IMR-90 (cell line): ENCODE measurements at regions not wholly inside any gene's neighbourhood (a gene's known extent, or its start where the extent isn't known, plus 50 kb on each side); places are given as distances from the start of the nearest gene placed in this dataset.

Experiments used
- ATAC-seq: fragments of 200-7000 bp; cut with Tn5 transposase; 2 replicates; pipeline ENCODE4 v1.9.1; 2020; ENCODE audit warnings: low read depth, mild to moderate bottlenecking, moderate library complexity
- BruUV-seq: library from RNA; stranded (reverse); fragments of 400-500 nt; replicated peaks from 2 replicates; lab custom pipeline; 2021; lab: Mats Ljungman, UMichigan
- CTCF ChIA-PET: fragments of 300-600 bp; formaldehyde crosslinking; extraction: SDS; loops from one replicate; lab custom pipeline; 2021; ENCODE audit warnings: antibody characterized with exemption; lab: Yijun Ruan, JAX
- POLR2A ChIA-PET: fragments of 300-600 bp; sonication (Branson Sonifier 250); formaldehyde crosslinking; loops from one replicate; lab custom pipeline; 2022; ENCODE audit warnings: antibody characterized with exemption; ENCODE audit not compliant: unreplicated experiment; lab: Charles Lee
- DNase-seq: peaks from one replicate; pipeline ENCODE4 v3.0.0; 2013
- H2AFZ ChIP-seq: replicated peaks from 2 replicates; pipeline ENCODE3; 2013; ENCODE audit warnings: low read length, mild to moderate bottlenecking; ENCODE audit not compliant: poor library complexity
- H2AK5ac ChIP-seq: 2 replicates; pipeline ENCODE4 v1.6.1; 2013; ENCODE audit warnings: low read depth, low read length, inconsistent platforms
- H2AK9ac ChIP-seq: replicated peaks from 2 replicates; pipeline ENCODE3; 2013; ENCODE audit warnings: mild to moderate bottlenecking, low read depth, low read length, moderate library complexity; ENCODE audit not compliant: poor library complexity
- H2BK120ac ChIP-seq: 2 replicates; pipeline ENCODE4 v1.6.1; 2013; ENCODE audit warnings: low read depth, low read length, inconsistent platforms
- H2BK15ac ChIP-seq: 3 replicates; pipeline ENCODE4 v1.6.1; 2013; ENCODE audit warnings: low read depth, low read length, inconsistent platforms
- H2BK20ac ChIP-seq: 2 replicates; pipeline ENCODE4 v1.6.1; 2013; ENCODE audit warnings: low read depth, mild to moderate bottlenecking, inconsistent platforms, low read length, moderate library complexity
- H2BK5ac ChIP-seq: 2 replicates; pipeline ENCODE4 v1.6.1; 2013; ENCODE audit warnings: mild to moderate bottlenecking, low read depth, low read length, inconsistent platforms; ENCODE audit not compliant: poor library complexity, severe bottlenecking
- H3K14ac ChIP-seq: replicated peaks from 2 replicates; pipeline ENCODE4 v1.6.1; 2013; ENCODE audit warnings: low read depth, low read length, inconsistent platforms
- H3K18ac ChIP-seq: 2 replicates; pipeline ENCODE4 v1.6.1; 2013; ENCODE audit warnings: low read depth, low read length, control low read depth
- H3K23ac ChIP-seq: 2 replicates; pipeline ENCODE4 v1.6.1; 2013; ENCODE audit warnings: low read depth, low read length, inconsistent platforms
- H3K27ac ChIP-seq: 2 replicates; pipeline ENCODE4 v1.5.1; 2013; ENCODE audit warnings: mild to moderate bottlenecking, control low read depth, low read length; ENCODE audit not compliant: insufficient read depth
- H3K27me3 ChIP-seq: 2 replicates; pipeline ENCODE4 v1.6.1; 2013; ENCODE audit warnings: low read length; ENCODE audit not compliant: control insufficient read depth, insufficient read depth
- H3K36me3 ChIP-seq: 2 replicates; pipeline ENCODE4 v1.6.1; 2013; ENCODE audit warnings: low read length, mixed read lengths; ENCODE audit not compliant: control insufficient read depth, insufficient read depth
- H3K4ac ChIP-seq: 2 replicates; pipeline ENCODE4 v1.6.1; 2013; ENCODE audit warnings: low read depth, low read length, inconsistent platforms
- H3K4me1 ChIP-seq: 2 replicates; pipeline ENCODE4 v1.6.1; 2013; ENCODE audit warnings: low read length, mixed read lengths; ENCODE audit not compliant: control insufficient read depth, insufficient read depth
- H3K4me2 ChIP-seq: 2 replicates; pipeline ENCODE4 v1.6.1; 2013; ENCODE audit warnings: low read depth, mild to moderate bottlenecking, control low read depth, low read length, moderate library complexity
- H3K4me3 ChIP-seq: 2 replicates; pipeline ENCODE4 v1.5.1; 2013; ENCODE audit warnings: low read depth, mild to moderate bottlenecking, control low read depth, low read length, moderate library complexity; ENCODE audit not compliant: insufficient read depth
- H3K56ac ChIP-seq: 2 replicates; pipeline ENCODE4 v1.6.1; 2013; ENCODE audit warnings: low read length, inconsistent platforms; ENCODE audit not compliant: insufficient read depth; ENCODE audit errors: extremely low read depth
- H3K79me1 ChIP-seq, 2 experiments: 2 replicates each; pipeline ENCODE4 v1.6.1; 2013; ENCODE audit warnings: low read length in 2 of 2, inconsistent platforms in 1 of 2, low read depth in 1 of 2
- H3K9ac ChIP-seq: 2 replicates; pipeline ENCODE4 v1.6.1; 2013; ENCODE audit warnings: low read depth, low read length, control low read depth
- H3K9me1 ChIP-seq: 2 replicates; pipeline ENCODE4 v1.6.1; 2013; ENCODE audit warnings: low read length, inconsistent platforms; ENCODE audit not compliant: insufficient read depth
- H3K9me3 ChIP-seq: 2 replicates; pipeline ENCODE4 v1.6.1; 2013; ENCODE audit warnings: low read length; ENCODE audit not compliant: control insufficient read depth, insufficient read depth
- H4K20me1 ChIP-seq: 2 replicates; pipeline ENCODE4 v1.6.1; 2013; ENCODE audit warnings: low read length, inconsistent platforms; ENCODE audit not compliant: insufficient read depth
- H4K5ac ChIP-seq: 2 replicates; pipeline ENCODE4 v1.6.1; 2013; ENCODE audit warnings: mild to moderate bottlenecking, low read depth, low read length, control low read depth
- H4K8ac ChIP-seq, 2 experiments: 2 replicates each; pipeline ENCODE4 v1.6.1; 2013; ENCODE audit warnings: low read depth in 2 of 2, low read length in 2 of 2, control low read depth in 1 of 2, inconsistent platforms in 1 of 2
- H4K91ac ChIP-seq: 2 replicates; pipeline ENCODE4 v1.6.1; 2013; ENCODE audit warnings: low read depth, low read length, inconsistent platforms; ENCODE audit not compliant: insufficient read depth
- BHLHE40 ChIP-seq: fragments of 150-350 bp; IDR thresholded peaks from 2 replicates; pipeline ENCODE4 v1.6.1; 2016; ENCODE audit warnings: mild to moderate bottlenecking, low read depth, low read length
- CHD1 ChIP-seq: IDR thresholded peaks from 2 replicates; pipeline ENCODE4 v1.6.1; 2012; ENCODE audit warnings: low read depth, low read length, improper control_type of control experiment
- FOS ChIP-seq: fragments of 150-350 bp; IDR thresholded peaks from 2 replicates; pipeline ENCODE4 v1.6.1; 2016; ENCODE audit warnings: low read depth, low read length
- MAFK ChIP-seq: IDR thresholded peaks from 2 replicates; pipeline ENCODE4 v1.6.1; 2012; ENCODE audit warnings: low read depth, low read length, improper control_type of control experiment
- MAZ ChIP-seq: IDR thresholded peaks from 2 replicates; pipeline ENCODE4 v1.6.1; 2012; ENCODE audit warnings: low read depth, mild to moderate bottlenecking, low read length, improper control_type of control experiment, moderate library complexity, borderline replicate concordance
- MXI1 ChIP-seq: IDR thresholded peaks from 2 replicates; pipeline ENCODE4 v1.6.1; 2012; ENCODE audit warnings: low read depth, mild to moderate bottlenecking, low read length, moderate library complexity, borderline replicate concordance
- POLR2A ChIP-seq: IDR thresholded peaks from 2 replicates; pipeline ENCODE4 v1.6.1; 2012; ENCODE audit warnings: mild to moderate bottlenecking, low read depth, low read length
- RAD21 ChIP-seq: IDR thresholded peaks from 2 replicates; pipeline ENCODE4 v1.6.1; 2012; ENCODE audit warnings: low read length, improper control_type of control experiment
- RCOR1 ChIP-seq: IDR thresholded peaks from 2 replicates; pipeline ENCODE4 v1.6.1; 2012; ENCODE audit warnings: mild to moderate bottlenecking, low read length, improper control_type of control experiment; ENCODE audit not compliant: insufficient replicate concordance
- RFX5 ChIP-seq: IDR thresholded peaks from 2 replicates; pipeline ENCODE4 v1.8.0; 2012; ENCODE audit warnings: low read depth, mild to moderate bottlenecking, low read length, moderate library complexity
- USF2 ChIP-seq: fragments of 150-350 bp; IDR thresholded peaks from 2 replicates; pipeline ENCODE4 v1.6.1; 2017; ENCODE audit warnings: mild to moderate bottlenecking, antibody characterized with exemption, low read length, low read depth
- WGBS, 2 experiments: methylation state at CpG; one replicate each; pipeline versions ENCODE4 v1.1.5 to v1.1.7; 2013; ENCODE audit warnings: missing lambda C conversion rate in 2 of 2; ENCODE audit not compliant: insufficient read length in 1 of 2; ENCODE audit errors: extremely low coverage in 2 of 2; 5-methylcytosine and 5-hydroxymethylcytosine counted together
- dilution Hi-C: fragments of 300-500 bp; cut with HindIII; formaldehyde crosslinking; loops from one replicate; pipeline ENCODE4 v1.14.3; 2018; ENCODE audit warnings: low sequenced_read_pairs; ENCODE audit not compliant: unreplicated experiment
- in situ Hi-C: fragments of 300-500 bp; cut with MboI; formaldehyde crosslinking; loops from 3 replicates; pipeline ENCODE4 v1.14.3; 2019; ENCODE audit warnings: low sequenced_read_pairs, inconsistent platforms, mixed read lengths
- intact Hi-C: fragments of 100-400 bp; cut with micrococcal nuclease; formaldehyde crosslinking; loops from 2 replicates; pipeline ENCODE4 v1.10.0; 2022
- TF ChIP-seq, protein P1 (sequence below): conservative IDR thresholded peaks from 2 replicates; pipeline ENCODE4 v1.5.1; 2012; ENCODE audit warnings: mild to moderate bottlenecking, low read depth, low read length, improper control_type of control experiment

DNA sequence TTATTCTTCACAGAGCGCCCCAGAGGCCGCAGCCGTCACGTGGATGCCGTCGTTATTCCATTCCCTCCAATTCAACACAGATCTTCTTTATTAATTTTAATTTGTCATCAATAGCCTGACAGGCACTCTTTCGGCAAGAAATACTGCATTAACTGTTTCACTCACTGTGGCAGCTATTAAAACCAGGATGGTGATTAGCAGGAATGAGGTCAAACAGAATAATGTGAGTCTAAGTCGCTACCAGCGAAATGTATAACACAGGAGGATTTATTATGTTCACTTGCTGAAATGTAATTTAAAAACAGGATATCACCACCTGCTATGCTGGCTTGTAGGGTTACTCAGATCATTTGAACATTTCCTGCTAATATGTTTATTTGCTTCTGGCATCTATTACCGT lies 74.2 kb upstream of the MGMT start:
- Histone ChIP-seq H3K56ac (no peak overlapping the region), H2AK5ac (no peak overlapping the region), H3K27ac (no peak overlapping the region), H3K4ac (no peak overlapping the region), H4K5ac (no peak overlapping the region), H3K79me1 (no peaks in the 10 kb centered on the region), H4K8ac (no peak overlapping the region), H2BK20ac (no peak overlapping the region), H4K91ac (no peak overlapping the region), H3K9me3 (peaks cover 2% of the 10 kb centered on the region; the same call in 1 of the 2 replicates), H3K4me1 (no peaks in the 10 kb centered on the region), H2BK15ac (no peak overlapping the region), H3K4me2 (no peak overlapping the region), H3K14ac (no peak overlapping the region), H3K9ac (no peak overlapping the region), H3K23ac (no peak overlapping the region), H3K4me3 (no peak overlapping the region), H3K36me3 (no peaks in the 10 kb centered on the region), H2AK9ac (no peak overlapping the region), H2BK120ac (no peak overlapping the region), H3K27me3 (peaks cover 1% of the 10 kb centered on the region; the same call in 1 of the 2 replicates), H4K20me1 (no peaks in the 10 kb centered on the region), H2AFZ (no peak overlapping the region), H2BK5ac (no peak overlapping the region), H3K9me1 (no peaks in the 10 kb centered on the region), H3K18ac (no peak overlapping the region)
- dilution Hi-C loops (no loop called here), in situ Hi-C loops (no loop called here), intact Hi-C loops (no loop called here)
- BruUV-seq: no TSS peak
- POLR2A ChIA-PET: no interaction called here
- no CpG with 5 or more reads among the region's 10 CpGs for WGBS, 2 experiments
- no peak for TF ChIP-seq BHLHE40
- no peak for TF ChIP-seq CHD1
- TF ChIP-seq FOS: no peak
- no peak for TF ChIP-seq RAD21
- no peak for TF ChIP-seq MXI1
- TF ChIP-seq RCOR1: no peak
- TF ChIP-seq USF2: no peak
- TF ChIP-seq MAZ: no peak
- TF ChIP-seq, protein P1, sequence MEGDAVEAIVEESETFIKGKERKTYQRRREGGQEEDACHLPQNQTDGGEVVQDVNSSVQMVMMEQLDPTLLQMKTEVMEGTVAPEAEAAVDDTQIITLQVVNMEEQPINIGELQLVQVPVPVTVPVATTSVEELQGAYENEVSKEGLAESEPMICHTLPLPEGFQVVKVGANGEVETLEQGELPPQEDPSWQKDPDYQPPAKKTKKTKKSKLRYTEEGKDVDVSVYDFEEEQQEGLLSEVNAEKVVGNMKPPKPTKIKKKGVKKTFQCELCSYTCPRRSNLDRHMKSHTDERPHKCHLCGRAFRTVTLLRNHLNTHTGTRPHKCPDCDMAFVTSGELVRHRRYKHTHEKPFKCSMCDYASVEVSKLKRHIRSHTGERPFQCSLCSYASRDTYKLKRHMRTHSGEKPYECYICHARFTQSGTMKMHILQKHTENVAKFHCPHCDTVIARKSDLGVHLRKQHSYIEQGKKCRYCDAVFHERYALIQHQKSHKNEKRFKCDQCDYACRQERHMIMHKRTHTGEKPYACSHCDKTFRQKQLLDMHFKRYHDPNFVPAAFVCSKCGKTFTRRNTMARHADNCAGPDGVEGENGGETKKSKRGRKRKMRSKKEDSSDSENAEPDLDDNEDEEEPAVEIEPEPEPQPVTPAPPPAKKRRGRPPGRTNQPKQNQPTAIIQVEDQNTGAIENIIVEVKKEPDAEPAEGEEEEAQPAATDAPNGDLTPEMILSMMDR: no peak
- TF ChIP-seq POLR2A: no peak
- TF ChIP-seq RFX5: no peak
- no peak for TF ChIP-seq MAFK
- CTCF ChIA-PET: no interaction called here
- ATAC-seq: no peak
- no peak for DNase-seq
